ENCODE measurements at regions not wholly inside any gene's neighbourhood (a gene's known extent, or its start where the extent isn't known, plus 50 kb on each side); places are given as distances from the start of the nearest gene placed in this dataset.

DNA sequence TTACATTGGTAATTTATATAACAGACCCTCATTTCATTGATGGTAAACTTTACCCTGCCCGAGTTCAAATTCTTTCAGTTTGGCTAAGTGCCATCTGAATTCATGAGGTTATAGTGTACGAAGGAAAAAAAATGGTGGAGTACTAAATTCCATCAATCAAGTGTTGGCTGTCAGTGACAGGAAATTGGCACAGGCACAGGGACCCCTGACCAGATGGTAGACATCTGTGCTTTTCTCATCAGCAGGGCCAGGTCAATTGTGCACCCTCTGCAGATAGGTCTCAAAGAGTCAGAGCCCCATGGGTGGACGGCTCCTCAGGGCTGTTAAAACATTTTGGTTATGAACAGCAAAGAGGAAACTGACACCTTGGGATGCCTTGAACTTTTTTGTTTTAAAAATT lies 439.2 kb downstream of the SETBP1 start:
- H2AK5ac ChIP-seq (ENCODE audit: low read length), result no peak overlapping the region
- H3K79me2 ChIP-seq (ENCODE audit: control insufficient read depth, insufficient read depth, low read length), result no peaks in the 10 kb centered on the region
- H3K79me1 ChIP-seq (ENCODE audit: low read length), result no peaks in the 10 kb centered on the region
- H3K4ac ChIP-seq (ENCODE audit: low read depth, low read length), result no peak overlapping the region
- no peak overlapping the region for H2BK5ac ChIP-seq (ENCODE audit: low read length)
- no CpG with 5 or more reads among the region's 3 CpGs for WGBS (ENCODE audit: extremely low coverage, insufficient coverage, low lambda C conversion rate)
- no peak overlapping the region for H3K9ac ChIP-seq (ENCODE audit: low read length)
- H3K23ac ChIP-seq (ENCODE audit: low read length), result no peak overlapping the region
- no peak overlapping the region for H4K8ac ChIP-seq (ENCODE audit: low read depth, low read length)
- H3K56ac ChIP-seq (ENCODE audit: low read length), result no peak overlapping the region
- no peak overlapping the region for H4K5ac ChIP-seq (ENCODE audit: low read length)
- H3K27ac ChIP-seq (ENCODE audit: low read depth, low read length), result no peak overlapping the region
- no peak for DNase-seq
- H2BK15ac ChIP-seq (replicated peaks; ENCODE audit: low read depth), result no peak overlapping the region
- no peak overlapping the region for H2BK120ac ChIP-seq (ENCODE audit: low read depth, low read length)
- H3K27me3 ChIP-seq (ENCODE audit: insufficient read depth, low read length, poor library complexity), result no peaks in the 10 kb centered on the region
- no peaks in the 10 kb centered on the region for H3K36me3 ChIP-seq (ENCODE audit: control insufficient read depth, insufficient read depth, low read length)
- H3K4me2 ChIP-seq (ENCODE audit: low read length), result no peak overlapping the region
- H3K4me1 ChIP-seq (ENCODE audit: control insufficient read depth, low read depth, low read length), result no peaks in the 10 kb centered on the region
- H3K18ac ChIP-seq (ENCODE audit: low read length), result no peak overlapping the region
- H3K4me3 ChIP-seq (ENCODE audit: low read length), result no peak overlapping the region

GRCh38 chr18:45121146-45121545 lies 440.5 kb downstream of the SETBP1 start:
- no peak overlapping the region for H4K8ac ChIP-seq (ENCODE audit: low read depth, low read length)

GRCh38 chr18:45122506-45122905 lies 441.8 kb downstream of the SETBP1 start:
- Histone ChIP-seq H3K18ac (ENCODE audit: low read length) (no peak overlapping the region), H3K4me1 (ENCODE audit: control insufficient read depth, low read depth, low read length) (no peaks in the 10 kb centered on the region), H2AK5ac (ENCODE audit: low read length) (no peak overlapping the region), H3K9ac (ENCODE audit: low read length) (no peak overlapping the region), H3K4me3 (ENCODE audit: low read length) (no peak overlapping the region), H2BK120ac (ENCODE audit: low read depth, low read length) (no peak overlapping the region), H3K79me1 (ENCODE audit: low read length) (no peaks in the 10 kb centered on the region), H2BK15ac (replicated peaks; ENCODE audit: low read depth) (no peak overlapping the region), H3K27me3 (ENCODE audit: insufficient read depth, low read length, poor library complexity) (no peaks in the 10 kb centered on the region), H2BK5ac (ENCODE audit: low read length) (no peak overlapping the region), H3K23ac (ENCODE audit: low read length) (no peak overlapping the region), H3K56ac (ENCODE audit: low read length) (no peak overlapping the region), H4K8ac (ENCODE audit: low read depth, low read length) (no peak overlapping the region), H3K36me3 (ENCODE audit: control insufficient read depth, insufficient read depth, low read length) (no peaks in the 10 kb centered on the region), H3K4ac (ENCODE audit: low read depth, low read length) (no peak overlapping the region), H3K4me2 (ENCODE audit: low read length) (no peak overlapping the region), H3K79me2 (ENCODE audit: control insufficient read depth, insufficient read depth, low read length) (no peaks in the 10 kb centered on the region), H3K27ac (ENCODE audit: low read depth, low read length) (no peak overlapping the region), H4K5ac (ENCODE audit: low read length) (no peak overlapping the region)
- DNase-seq, result no peak
- WGBS (ENCODE audit: extremely low coverage, insufficient coverage, low lambda C conversion rate), result no CpG with 5 or more reads among the region's 1 CpG

More at GRCh38 chr18:45121146-45121545, 440.5 kb downstream of the SETBP1 start:
- Histone ChIP-seq H2BK120ac (ENCODE audit: low read depth, low read length) (no peak overlapping the region), H3K4me3 (ENCODE audit: low read length) (no peak overlapping the region), H3K23ac (ENCODE audit: low read length) (no peak overlapping the region), H3K36me3 (ENCODE audit: control insufficient read depth, insufficient read depth, low read length) (no peaks in the 10 kb centered on the region), H3K56ac (ENCODE audit: low read length) (no peak overlapping the region), H3K27me3 (ENCODE audit: insufficient read depth, low read length, poor library complexity) (no peaks in the 10 kb centered on the region), H3K79me2 (ENCODE audit: control insufficient read depth, insufficient read depth, low read length) (no peaks in the 10 kb centered on the region), H3K9ac (ENCODE audit: low read length) (no peak overlapping the region), H2BK15ac (replicated peaks; ENCODE audit: low read depth) (no peak overlapping the region), H2BK5ac (ENCODE audit: low read length) (no peak overlapping the region), H3K79me1 (ENCODE audit: low read length) (no peaks in the 10 kb centered on the region), H2AK5ac (ENCODE audit: low read length) (no peak overlapping the region), H3K27ac (ENCODE audit: low read depth, low read length) (no peak overlapping the region), H4K5ac (ENCODE audit: low read length) (no peak overlapping the region), H3K4me1 (ENCODE audit: control insufficient read depth, low read depth, low read length) (no peaks in the 10 kb centered on the region), H3K4me2 (ENCODE audit: low read length) (no peak overlapping the region), H3K4ac (ENCODE audit: low read depth, low read length) (no peak overlapping the region), H3K18ac (ENCODE audit: low read length) (no peak overlapping the region)
- DNase-seq, result no peak
- WGBS (ENCODE audit: extremely low coverage, insufficient coverage, low lambda C conversion rate), result no CpG with 5 or more reads among the region's 1 CpG

- no peak for DNase-seq
- Histone ChIP-seq H2AK5ac (ENCODE audit: low read length) (no peak overlapping the region), H3K23ac (ENCODE audit: low read length) (no peak overlapping the region), H4K5ac (ENCODE audit: low read length) (no peak overlapping the region), H3K4me3 (ENCODE audit: low read length) (no peak overlapping the region), H2BK120ac (ENCODE audit: low read depth, low read length) (no peak overlapping the region), H3K4me1 (ENCODE audit: control insufficient read depth, low read depth, low read length) (no peaks in the 10 kb centered on the region), H3K79me2 (ENCODE audit: control insufficient read depth, insufficient read depth, low read length) (no peaks in the 10 kb centered on the region), H3K56ac (ENCODE audit: low read length) (no peak overlapping the region), H2BK15ac (replicated peaks; ENCODE audit: low read depth) (no peak overlapping the region), H3K4ac (ENCODE audit: low read depth, low read length) (no peak overlapping the region), H3K79me1 (ENCODE audit: low read length) (no peaks in the 10 kb centered on the region), H4K8ac (ENCODE audit: low read depth, low read length) (no peak overlapping the region), H3K36me3 (ENCODE audit: control insufficient read depth, insufficient read depth, low read length) (no peaks in the 10 kb centered on the region), H3K27ac (ENCODE audit: low read depth, low read length) (no peak overlapping the region), H3K9ac (ENCODE audit: low read length) (no peak overlapping the region), H2BK5ac (ENCODE audit: low read length) (no peak overlapping the region), H3K4me2 (ENCODE audit: low read length) (no peak overlapping the region), H3K27me3 (ENCODE audit: insufficient read depth, low read length, poor library complexity) (no peaks in the 10 kb centered on the region), H3K18ac (ENCODE audit: low read length) (no peak overlapping the region)
These were observed 446.7 kb downstream of the SETBP1 start for GRCh38 chr18:45127405-45127804.

DNA sequence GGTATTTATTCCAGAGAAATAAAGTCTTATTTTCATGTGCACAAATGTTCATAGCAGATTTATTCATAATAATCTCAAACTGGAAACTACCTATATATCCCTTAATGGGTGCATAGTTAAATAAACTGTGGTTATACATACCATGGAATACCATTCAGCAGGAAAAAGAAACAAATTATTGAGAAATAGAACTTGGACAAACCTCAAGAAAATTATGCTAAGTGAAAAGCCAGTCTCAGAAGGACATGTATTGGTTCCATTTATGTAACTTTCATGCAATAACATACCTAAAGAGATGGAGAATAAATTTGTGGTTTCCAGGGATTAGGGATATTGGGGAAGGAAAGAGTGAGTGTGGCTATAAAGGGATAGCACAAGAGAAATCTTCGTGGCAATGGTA lies 452.6 kb downstream of the SETBP1 start:
- H3K4ac ChIP-seq (ENCODE audit: low read depth, low read length), result no peak overlapping the region
- no peak overlapping the region for H3K27ac ChIP-seq (ENCODE audit: low read depth, low read length)
- no CpG with 5 or more reads among the region's 1 CpG for WGBS (ENCODE audit: extremely low coverage, insufficient coverage, low lambda C conversion rate)
- no peak for DNase-seq
- H2BK5ac ChIP-seq (ENCODE audit: low read length), result no peak overlapping the region
- no peak overlapping the region for H3K9ac ChIP-seq (ENCODE audit: low read length)
- no peaks in the 10 kb centered on the region for H3K36me3 ChIP-seq (ENCODE audit: control insufficient read depth, insufficient read depth, low read length)
- H4K8ac ChIP-seq (ENCODE audit: low read depth, low read length), result no peak overlapping the region
- H3K27me3 ChIP-seq (ENCODE audit: insufficient read depth, low read length, poor library complexity), result no peaks in the 10 kb centered on the region
- H2BK120ac ChIP-seq (ENCODE audit: low read depth, low read length), result no peak overlapping the region
- H2BK15ac ChIP-seq (replicated peaks; ENCODE audit: low read depth), result no peak overlapping the region
- no peak overlapping the region for H3K18ac ChIP-seq (ENCODE audit: low read length)
- H3K4me3 ChIP-seq (ENCODE audit: low read length), result no peak overlapping the region
- H3K79me2 ChIP-seq (ENCODE audit: control insufficient read depth, insufficient read depth, low read length), result no peaks in the 10 kb centered on the region
- no peaks in the 10 kb centered on the region for H3K4me1 ChIP-seq (ENCODE audit: control insufficient read depth, low read depth, low read length)
- H4K5ac ChIP-seq (ENCODE audit: low read length), result no peak overlapping the region
- H3K4me2 ChIP-seq (ENCODE audit: low read length), result no peak overlapping the region
- H2AK5ac ChIP-seq (ENCODE audit: low read length), result no peak overlapping the region
- no peak overlapping the region for H3K56ac ChIP-seq (ENCODE audit: low read length)
- H3K79me1 ChIP-seq (ENCODE audit: low read length), result no peaks in the 10 kb centered on the region
- no peak overlapping the region for H3K23ac ChIP-seq (ENCODE audit: low read length)

- DNase-seq, result peak; percentile 5
- no CpG with 5 or more reads among the region's 3 CpGs for WGBS (ENCODE audit: extremely low coverage, insufficient coverage, low lambda C conversion rate)
- no peak overlapping the region for H2BK5ac ChIP-seq (ENCODE audit: low read length)
- no peak overlapping the region for H2BK120ac ChIP-seq (ENCODE audit: low read depth, low read length)
- no peaks in the 10 kb centered on the region for H3K36me3 ChIP-seq (ENCODE audit: control insufficient read depth, insufficient read depth, low read length)
- H3K27me3 ChIP-seq (ENCODE audit: insufficient read depth, low read length, poor library complexity), result no peaks in the 10 kb centered on the region
- no peak overlapping the region for H3K4me2 ChIP-seq (ENCODE audit: low read length)
- H3K18ac ChIP-seq (ENCODE audit: low read length), result no peak overlapping the region
- H3K4me1 ChIP-seq (ENCODE audit: control insufficient read depth, low read depth, low read length), result no peaks in the 10 kb centered on the region
- H3K79me1 ChIP-seq (ENCODE audit: low read length), result no peaks in the 10 kb centered on the region
- no peaks in the 10 kb centered on the region for H3K79me2 ChIP-seq (ENCODE audit: control insufficient read depth, insufficient read depth, low read length)
- no peak overlapping the region for H3K27ac ChIP-seq (ENCODE audit: low read depth, low read length)
- no peak overlapping the region for H2BK15ac ChIP-seq (replicated peaks; ENCODE audit: low read depth)
- H3K9ac ChIP-seq (ENCODE audit: low read length), result no peak overlapping the region
- H2AK5ac ChIP-seq (ENCODE audit: low read length), result no peak overlapping the region
- no peak overlapping the region for H4K5ac ChIP-seq (ENCODE audit: low read length)
- no peak overlapping the region for H3K23ac ChIP-seq (ENCODE audit: low read length)
- no peak overlapping the region for H3K56ac ChIP-seq (ENCODE audit: low read length)
- no peak overlapping the region for H4K8ac ChIP-seq (ENCODE audit: low read depth, low read length)
- no peak overlapping the region for H3K4ac ChIP-seq (ENCODE audit: low read depth, low read length)
- no peak overlapping the region for H3K4me3 ChIP-seq (ENCODE audit: low read length)
These were observed 455.8 kb downstream of the SETBP1 start for GRCh38 chr18:45136381-45137086.
